ENCODE measurements at regions not wholly inside any gene's neighbourhood (a gene's known extent, or its start where the extent isn't known, plus 50 kb on each side); places are given as distances from the start of the nearest gene placed in this dataset.

- no peak for DNase-seq
Observed at GRCh38 chr19:30222992-30223865, 149.0 kb upstream of the ZNF536 start.

DNA sequence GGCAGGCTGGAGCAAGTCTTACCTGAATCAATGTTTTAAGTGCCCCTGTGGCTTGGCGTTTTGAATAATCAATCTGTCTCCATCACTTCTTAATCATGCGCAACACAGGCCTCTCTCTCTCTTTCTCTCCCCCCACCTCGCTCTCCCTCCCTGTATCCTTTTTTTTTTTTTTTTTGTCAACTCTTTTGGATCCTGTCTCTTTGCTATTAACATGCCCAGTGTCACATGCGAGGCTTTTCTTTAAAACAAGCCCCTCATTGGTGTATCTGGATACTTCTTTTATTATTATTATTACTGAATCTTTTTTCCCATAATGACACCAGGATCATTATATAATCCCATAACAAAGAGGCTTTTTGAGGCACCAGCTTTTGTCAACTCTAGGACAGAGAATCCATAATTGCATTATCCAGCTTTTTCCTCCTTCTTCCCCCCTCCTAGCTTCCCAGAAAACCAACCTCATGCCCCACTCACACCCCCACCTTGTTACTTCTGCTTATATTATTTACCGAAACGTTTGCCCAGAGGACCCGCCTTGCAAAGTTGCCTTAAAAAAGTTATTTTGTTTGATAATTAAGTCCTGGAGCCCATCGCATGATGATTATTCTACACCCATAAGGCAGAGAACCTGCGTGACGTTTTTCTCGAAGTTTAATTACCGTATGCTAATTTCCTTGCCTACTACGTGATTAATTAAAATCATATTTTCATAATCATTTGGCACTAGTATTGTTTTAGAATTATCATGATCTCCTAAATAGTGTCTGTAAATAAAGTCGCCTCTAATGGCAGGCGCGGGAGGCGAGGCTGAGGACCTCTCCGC is 148.1 kb upstream of the ZNF536 start:
- no peak for DNase-seq

GRCh38 chr19:30224689-30225606 is 147.2 kb upstream of the ZNF536 start:
- DNase-seq, result no peak

- DNase-seq, result no peak
Observed at GRCh38 chr19:30225676-30226463, 146.3 kb upstream of the ZNF536 start.

DNA sequence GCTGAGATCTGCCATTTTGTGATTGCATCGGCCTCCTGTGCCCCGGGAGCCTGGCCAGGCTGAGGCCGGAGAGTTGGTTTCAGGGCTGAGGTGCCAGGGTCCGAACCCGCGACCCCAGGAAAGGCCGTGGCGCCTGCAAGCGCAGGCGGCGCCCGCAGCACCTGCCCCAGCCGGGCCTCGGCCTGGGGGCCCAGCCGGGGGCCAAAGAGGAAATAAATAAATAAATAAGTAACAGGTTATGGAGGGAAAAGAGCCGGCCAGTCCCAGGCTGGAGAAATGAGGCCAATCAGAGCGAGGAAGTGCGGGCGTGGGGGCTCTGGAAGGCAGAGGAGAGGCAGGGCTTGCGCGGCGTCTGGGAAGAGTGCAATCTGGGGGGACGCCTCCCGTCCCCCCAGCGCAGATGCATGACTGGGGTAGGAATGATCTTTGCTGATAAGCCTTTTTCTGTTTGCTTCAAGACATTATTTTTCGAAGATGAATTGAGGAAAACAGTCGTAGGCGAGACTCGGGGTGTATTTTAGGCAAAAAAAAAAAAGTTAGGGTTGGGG is 145.6 kb upstream of the ZNF536 start:
- no peak for DNase-seq

DNA sequence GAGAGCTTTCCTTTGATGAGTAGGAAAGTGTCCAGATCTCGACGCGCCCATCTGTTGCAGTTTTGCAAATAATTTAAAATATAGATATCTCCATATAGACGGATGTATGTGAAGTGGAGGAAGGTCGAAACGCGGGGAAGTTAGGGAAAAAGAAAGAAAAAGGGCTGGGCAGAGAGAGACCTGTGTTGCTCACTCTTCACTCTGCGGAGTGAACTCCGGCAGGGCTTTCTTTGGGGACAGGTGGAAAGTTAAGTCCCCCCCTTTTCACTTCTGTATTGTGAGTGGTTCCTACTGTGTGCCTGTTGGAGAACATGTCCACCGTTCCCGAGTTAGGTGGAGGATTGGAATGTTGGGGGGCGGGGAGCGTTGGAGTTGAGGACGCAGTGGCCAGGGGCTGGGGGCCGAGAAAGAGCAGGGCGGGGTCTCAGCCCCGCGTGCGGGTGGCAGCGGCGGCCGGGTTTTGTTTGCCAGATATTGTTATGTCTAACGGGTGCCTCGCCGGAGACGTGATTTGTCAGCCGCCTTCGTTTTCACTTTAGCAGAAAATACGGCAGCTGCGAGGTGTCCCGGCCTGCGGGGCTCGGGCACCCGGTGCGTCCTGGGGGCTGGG is 145.1 kb upstream of the ZNF536 start:
- DNase-seq, result no peak

GRCh38 chr19:30227661-30228112 is 144.5 kb upstream of the ZNF536 start:
- no peak for DNase-seq

- no peak for DNase-seq
Observed at GRCh38 chr19:30228113-30228834, 143.9 kb upstream of the ZNF536 start.

GRCh38 chr19:30228835-30229524 is 143.2 kb upstream of the ZNF536 start:
- no peak for DNase-seq

DNA sequence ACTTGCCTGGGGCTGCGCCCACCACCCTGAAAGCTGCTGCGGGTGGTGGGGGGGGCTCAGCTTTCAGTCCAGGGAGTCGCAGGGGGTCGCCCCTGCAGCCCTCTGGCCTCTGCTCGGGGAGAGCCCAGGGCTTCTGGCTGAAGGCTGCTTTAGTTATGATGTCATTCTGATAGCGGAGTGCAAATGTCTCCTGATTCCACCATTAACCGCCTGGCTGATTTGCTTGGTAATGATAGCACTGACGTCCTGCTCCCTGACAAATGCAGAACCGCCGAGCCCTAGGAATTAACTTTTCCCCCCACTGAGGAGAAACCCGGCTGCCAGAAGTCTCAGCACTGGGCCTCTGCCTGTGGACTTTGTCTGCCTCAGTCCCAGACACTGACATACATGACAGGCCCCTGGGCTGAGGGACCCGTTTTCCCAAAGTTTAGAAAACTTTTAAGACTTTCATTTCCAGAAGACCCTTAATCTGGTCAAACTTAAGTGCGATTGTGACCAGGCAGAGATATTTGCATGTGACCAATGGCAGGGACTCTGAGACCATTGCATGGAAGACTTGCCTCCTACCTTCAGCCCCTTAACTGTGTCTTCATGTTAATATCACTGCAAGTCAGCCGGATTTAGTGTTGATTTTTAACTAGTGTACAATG is 142.5 kb upstream of the ZNF536 start:
- DNase-seq, result no peak

GRCh38 chr19:30231408-30232318 is 140.5 kb upstream of the ZNF536 start:
- DNase-seq, result no peak

- no peak for DNase-seq
Observed at GRCh38 chr19:30233375-30233774, 138.8 kb upstream of the ZNF536 start.

- no peak for DNase-seq
Observed at GRCh38 chr19:30235946-30236345, 136.2 kb upstream of the ZNF536 start.

- DNase-seq, result no peak
Observed at GRCh38 chr19:30236587-30236986, 135.6 kb upstream of the ZNF536 start.

GRCh38 chr19:30237140-30237539 is 135.0 kb upstream of the ZNF536 start:
- no peak for DNase-seq

DNA sequence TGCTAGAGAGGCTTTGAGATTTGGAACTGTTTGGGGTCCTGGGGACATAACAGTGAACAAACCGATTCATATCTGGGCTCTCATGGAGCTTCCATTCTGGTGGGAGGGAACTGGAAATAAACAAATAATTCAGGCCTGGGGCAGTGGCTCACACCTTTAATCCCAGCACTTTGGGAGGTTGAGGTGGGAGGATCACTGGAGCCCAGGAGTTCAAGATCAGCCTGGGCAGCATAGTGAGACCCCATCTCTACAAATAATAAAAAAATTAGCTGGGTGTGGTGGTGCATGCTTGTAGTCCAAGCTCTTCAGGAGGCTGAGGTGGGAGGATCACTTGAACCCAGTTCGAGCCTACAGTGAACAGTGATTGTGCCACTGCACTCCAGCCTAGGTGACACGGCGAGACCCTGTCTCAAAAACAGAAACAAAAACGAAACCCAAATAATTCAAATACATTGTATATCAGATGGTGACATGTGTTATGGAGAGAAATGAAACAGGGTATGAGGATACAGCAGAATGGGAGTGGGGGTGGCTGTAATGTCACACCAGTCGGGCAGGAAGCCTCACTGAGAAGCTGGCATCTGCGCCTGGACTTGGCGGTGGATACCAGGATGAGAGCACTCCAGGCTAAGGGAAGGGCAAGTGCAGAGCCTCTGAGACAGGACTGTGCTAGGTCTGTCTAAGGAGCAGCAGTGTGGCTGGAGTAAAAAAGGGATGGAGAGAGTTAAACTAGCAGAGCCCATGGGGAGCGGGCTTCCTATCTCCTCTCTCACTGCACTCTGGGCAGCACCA is 131.1 kb upstream of the ZNF536 start:
- DNase-seq, result no peak

GRCh38 chr19:30244533-30244932 is 127.7 kb upstream of the ZNF536 start:
- DNase-seq, result no peak

All from GOT3 (cell line).